MCF 10A (cell line): ENCODE measurements at regions not wholly inside any gene's neighbourhood (a gene's known extent, or its start where the extent isn't known, plus 50 kb on each side); places are given as distances from the start of the nearest gene placed in this dataset.

Source experiments
- BruUV-seq: library from RNA; stranded (reverse); fragments of 400-500 nt; replicated peaks from 2 replicates; lab custom pipeline; 2021; lab: Mats Ljungman, UMichigan
- CTCF ChIA-PET: fragments of 300-600 bp; sonication (Branson Sonifier 250); formaldehyde crosslinking; extraction: SDS; loops from one replicate; lab custom pipeline; 2021; ENCODE audit warnings: antibody characterized with exemption, inconsistent platforms; lab: Yijun Ruan, JAX
- POLR2A ChIA-PET: fragments of 300-600, 350-650 bp; sonication (Branson Sonifier 250); formaldehyde crosslinking; extraction: SDS; loops from one replicate; lab custom pipeline; 2020; ENCODE audit warnings: antibody characterized with exemption, inconsistent platforms; lab: Yijun Ruan, JAX
- DNase-seq: peaks from one replicate; pipeline ENCODE4 v3.0.0-alpha.2; 2018; ENCODE audit not compliant: unreplicated experiment
- H3K27ac Mint-ChIP-seq: one replicate; pipeline ENCODE4 v1.8.0; 2022; ENCODE audit warnings: mild to moderate bottlenecking, low read depth, mixed read lengths; ENCODE audit not compliant: unreplicated experiment
- H3K27me3 Mint-ChIP-seq: one replicate; pipeline ENCODE4 v1.8.0; 2022; ENCODE audit warnings: mixed read lengths; ENCODE audit not compliant: insufficient read depth, unreplicated experiment
- H3K36me3 Mint-ChIP-seq: one replicate; pipeline ENCODE4 v1.8.0; 2022; ENCODE audit warnings: mild to moderate bottlenecking, moderate library complexity, mixed read lengths; ENCODE audit not compliant: insufficient read depth, unreplicated experiment
- H3K4me1 Mint-ChIP-seq: one replicate; pipeline ENCODE4 v1.8.0; 2022; ENCODE audit warnings: mixed read lengths; ENCODE audit not compliant: insufficient read depth, unreplicated experiment
- H3K4me3 Mint-ChIP-seq: one replicate; pipeline ENCODE4 v1.8.0; 2022; ENCODE audit warnings: mild to moderate bottlenecking, moderate library complexity, mixed read lengths; ENCODE audit not compliant: unreplicated experiment
- H3K9me3 Mint-ChIP-seq: one replicate; pipeline ENCODE4 v1.8.0; 2022; ENCODE audit warnings: mixed read lengths; ENCODE audit not compliant: unreplicated experiment
- intact Hi-C: fragments of 100-400 bp; cut with micrococcal nuclease; formaldehyde crosslinking; loops from 2 replicates; pipeline ENCODE4 v1.14.1; 2022
- TF ChIP-seq, protein P1 (sequence below): fragments of 200-600 bp; IDR thresholded peaks from one replicate; pipeline ENCODE4 v1.8.0; 2022; ENCODE audit warnings: antibody characterized with exemption, mild to moderate bottlenecking; ENCODE audit not compliant: unreplicated experiment

DNA sequence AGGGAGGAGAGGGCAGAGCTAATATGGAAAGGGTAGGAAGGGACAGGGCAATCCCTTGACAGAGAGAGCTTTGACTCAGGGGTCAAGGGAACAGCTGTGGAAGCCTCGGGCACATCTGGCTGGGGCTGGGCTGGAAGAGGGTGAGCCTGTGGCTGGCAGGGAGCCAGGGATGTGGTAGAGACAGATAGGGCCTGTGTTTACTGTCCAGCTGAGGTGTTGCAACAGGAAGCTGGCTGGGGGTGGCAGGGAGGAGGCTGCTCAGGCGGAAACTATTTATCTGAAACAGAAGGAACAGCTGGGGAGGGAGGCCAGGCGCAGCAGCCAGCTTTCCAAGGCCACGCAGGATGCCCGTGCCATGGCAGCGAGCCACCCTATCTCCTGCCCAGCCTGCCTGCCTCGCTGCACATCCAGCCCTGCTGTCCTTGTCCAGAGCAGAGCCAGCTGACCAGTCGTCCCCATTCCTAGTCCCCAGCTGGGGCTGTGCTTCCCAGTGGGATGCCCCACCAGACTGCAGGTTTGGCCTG, 264.7 kb downstream of the CYP26B1 start:
- no TSS peak for BruUV-seq
- peaks cover 7% of the 10 kb centered on the region for H3K36me3 Mint-ChIP-seq
- TF ChIP-seq, protein P1, sequence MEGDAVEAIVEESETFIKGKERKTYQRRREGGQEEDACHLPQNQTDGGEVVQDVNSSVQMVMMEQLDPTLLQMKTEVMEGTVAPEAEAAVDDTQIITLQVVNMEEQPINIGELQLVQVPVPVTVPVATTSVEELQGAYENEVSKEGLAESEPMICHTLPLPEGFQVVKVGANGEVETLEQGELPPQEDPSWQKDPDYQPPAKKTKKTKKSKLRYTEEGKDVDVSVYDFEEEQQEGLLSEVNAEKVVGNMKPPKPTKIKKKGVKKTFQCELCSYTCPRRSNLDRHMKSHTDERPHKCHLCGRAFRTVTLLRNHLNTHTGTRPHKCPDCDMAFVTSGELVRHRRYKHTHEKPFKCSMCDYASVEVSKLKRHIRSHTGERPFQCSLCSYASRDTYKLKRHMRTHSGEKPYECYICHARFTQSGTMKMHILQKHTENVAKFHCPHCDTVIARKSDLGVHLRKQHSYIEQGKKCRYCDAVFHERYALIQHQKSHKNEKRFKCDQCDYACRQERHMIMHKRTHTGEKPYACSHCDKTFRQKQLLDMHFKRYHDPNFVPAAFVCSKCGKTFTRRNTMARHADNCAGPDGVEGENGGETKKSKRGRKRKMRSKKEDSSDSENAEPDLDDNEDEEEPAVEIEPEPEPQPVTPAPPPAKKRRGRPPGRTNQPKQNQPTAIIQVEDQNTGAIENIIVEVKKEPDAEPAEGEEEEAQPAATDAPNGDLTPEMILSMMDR: no peak
- CTCF ChIA-PET: interaction anchor here (0.7 to 2.1 kb wide), 3 partner anchors 26 to 232 kb away, joined by 3 to 15 read pairs (median 4); no protein-coding TSS in a partner anchor
- peak; percentile 97 for DNase-seq
- peaks cover under 1% of the 10 kb centered on the region for H3K27me3 Mint-ChIP-seq
- H3K4me1 Mint-ChIP-seq: peaks cover 40% of the 10 kb centered on the region
- intact Hi-C loops: loop anchor here (5.0 kb wide), 1 partner anchor 264 kb away; the partner anchor contains the start of gene CYP26B1
- POLR2A ChIA-PET: interaction anchor here (0.6 kb wide), 1 partner anchor 101 kb away, joined by 4 read pairs; no protein-coding TSS in a partner anchor
- peak overlapping the region; percentile 2 for H3K4me3 Mint-ChIP-seq
- H3K27ac Mint-ChIP-seq: no peak overlapping the region
- H3K9me3 Mint-ChIP-seq: peaks cover 10% of the 10 kb centered on the region

DNA sequence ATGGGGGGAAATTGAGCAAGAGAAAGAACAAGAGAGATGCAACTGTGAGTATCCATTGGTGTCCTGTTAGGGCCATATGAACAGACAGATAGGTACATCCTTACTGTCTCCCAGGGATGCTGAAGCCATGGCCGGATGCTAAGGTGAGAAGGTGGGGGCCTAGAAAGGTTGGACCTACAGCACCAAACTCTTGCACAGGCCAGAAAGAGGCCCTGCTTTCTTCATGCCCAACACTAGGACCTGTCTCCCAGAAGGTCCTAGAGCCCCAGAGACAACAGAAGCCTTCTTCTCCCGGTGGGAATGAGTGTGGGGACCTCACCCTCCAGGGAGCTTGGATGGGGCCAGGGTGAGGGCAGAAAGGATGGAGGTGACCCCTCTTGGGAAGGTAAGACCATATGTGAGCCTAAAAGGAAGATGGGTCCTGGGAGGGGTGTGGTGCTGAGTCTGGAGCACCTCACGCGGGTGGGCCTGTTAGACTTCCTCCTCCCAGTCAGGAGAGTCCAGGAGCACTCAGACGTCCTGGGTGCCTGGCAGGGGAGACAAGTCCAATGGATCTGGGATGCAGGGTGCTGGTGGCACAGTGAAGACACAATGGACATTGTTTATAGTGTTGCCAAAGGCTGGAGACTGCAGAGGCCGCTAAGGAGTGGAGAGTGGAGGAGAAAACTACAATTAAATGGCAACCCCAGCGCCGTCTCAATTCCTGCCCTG, 265.3 kb downstream of the CYP26B1 start:
- Mint-ChIP-seq H3K36me3 (peaks cover 7% of the 10 kb centered on the region), H3K4me3 (peak overlapping the region; percentile 2), H3K27ac (no peak overlapping the region), H3K4me1 (peaks cover 40% of the 10 kb centered on the region), H3K9me3 (peaks cover 10% of the 10 kb centered on the region), H3K27me3 (peaks cover 7% of the 10 kb centered on the region)
- DNase-seq: peak; percentile 2
- intact Hi-C loops: loop anchor here (5.0 kb wide), 1 partner anchor 265 kb away; the partner anchor contains the start of gene CYP26B1
- TF ChIP-seq, protein P1: no peak
- ChIA-PET POLR2A (interaction anchor here (0.6 to 1.7 kb wide), 3 partner anchors 10 to 102 kb away, joined by 3 to 4 read pairs (median 4); no protein-coding TSS in a partner anchor), CTCF (interaction anchor here (0.7 kb wide), 1 partner anchor 233 kb away, joined by 4 read pairs; no protein-coding TSS in a partner anchor)
- BruUV-seq: no TSS peak

DNA sequence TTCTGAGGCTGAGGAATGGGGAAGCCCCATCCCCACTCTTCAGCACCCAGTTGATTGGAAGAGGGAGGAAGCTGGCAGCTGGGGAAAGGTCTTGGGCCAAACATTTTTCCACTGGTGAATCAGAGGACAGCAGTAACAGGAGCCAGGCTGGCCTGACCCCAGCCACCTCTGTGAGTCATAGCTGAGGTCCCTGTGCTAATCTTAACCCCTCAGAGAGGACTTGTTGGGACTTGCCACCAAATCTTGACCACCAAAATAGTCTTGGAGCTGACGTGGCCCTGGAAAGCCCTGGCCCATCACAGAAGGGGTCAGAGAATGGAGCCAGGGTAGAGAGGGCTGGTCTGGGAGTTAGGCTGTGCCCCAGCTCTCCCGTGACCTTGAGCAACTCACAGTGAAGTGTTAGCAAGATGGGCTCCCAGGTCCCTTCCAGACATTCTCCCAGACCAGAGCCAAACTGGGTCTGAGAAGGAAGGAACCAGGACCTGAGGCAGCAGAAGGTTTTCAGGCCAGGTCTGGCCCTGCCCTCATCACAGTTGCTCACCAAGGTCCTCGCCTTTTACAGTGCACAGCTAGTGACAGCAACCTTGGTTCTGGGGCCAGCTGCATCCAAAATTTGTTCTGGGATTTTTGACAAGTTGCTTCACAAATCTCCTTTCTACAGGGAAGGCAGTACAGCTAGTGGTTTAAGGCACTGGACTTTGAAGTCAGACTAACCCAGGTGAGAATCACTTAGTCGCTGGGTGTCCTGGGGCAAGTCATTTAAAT, 266.6 kb downstream of the CYP26B1 start:
- Mint-ChIP-seq H3K36me3 (peaks cover 7% of the 10 kb centered on the region), H3K4me3 (peak overlapping the region; percentile 19), H3K9me3 (peaks cover under 1% of the 10 kb centered on the region), H3K27me3 (peaks cover 11% of the 10 kb centered on the region), H3K4me1 (peaks cover 40% of the 10 kb centered on the region), H3K27ac (peak overlapping the region; percentile 76)
- DNase-seq: peak; percentile 89
- ChIA-PET CTCF (interaction anchor here (0.6 to 1.9 kb wide), 2 partner anchors 43 to 582 kb away, joined by 3 to 5 read pairs; no protein-coding TSS in a partner anchor), POLR2A (interaction anchor here (0.5 to 1.7 kb wide), 4 partner anchors 9 to 1089 kb away, joined by 3 to 7 read pairs (median 4); no protein-coding TSS in a partner anchor)
- BruUV-seq: no TSS peak
- intact Hi-C loops: loop anchor here (5.0 kb wide), 1 partner anchor 266 kb away; the partner anchor contains the start of gene CYP26B1
- TF ChIP-seq, protein P1: no peak
